ENCODE measurements at regions not wholly inside any gene's neighbourhood (a gene's known extent, or its start where the extent isn't known, plus 50 kb on each side); places are given as distances from the start of the nearest gene placed in this dataset.
A peak's percentile ranks its signal among the peaks of the same experiment; 100 is the strongest.

- DNase-seq, result no peak
Measured at GRCh38 chr6:103264020-103264419, 1595.7 kb downstream of the HACE1 start.

GRCh38 chr6:103255132-103255531 lies 1604.6 kb downstream of the HACE1 start:
- no peak for DNase-seq

- DNase-seq, result no peak
Measured at GRCh38 chr6:103236923-103237322, 1622.8 kb downstream of the HACE1 start.

DNA sequence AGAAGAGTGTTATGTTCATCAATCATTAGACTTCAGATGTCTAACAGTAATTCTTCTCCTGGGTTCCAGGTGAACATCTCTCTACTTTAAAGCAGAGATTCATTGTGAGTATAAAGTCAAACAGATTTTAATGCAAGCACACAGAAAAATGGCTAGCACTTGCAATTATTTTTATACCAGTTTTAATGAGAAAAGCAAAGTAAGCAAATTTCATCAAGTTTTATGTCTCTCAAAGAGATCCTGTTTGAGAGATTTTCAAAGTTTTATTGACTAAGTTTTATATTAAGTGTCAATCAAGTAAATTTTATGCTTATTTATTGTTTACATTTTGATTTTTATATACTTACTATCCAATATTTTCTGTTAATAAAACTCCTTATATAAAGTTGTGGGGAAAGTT lies 1628.5 kb downstream of the HACE1 start:
- no peak for DNase-seq

DNA sequence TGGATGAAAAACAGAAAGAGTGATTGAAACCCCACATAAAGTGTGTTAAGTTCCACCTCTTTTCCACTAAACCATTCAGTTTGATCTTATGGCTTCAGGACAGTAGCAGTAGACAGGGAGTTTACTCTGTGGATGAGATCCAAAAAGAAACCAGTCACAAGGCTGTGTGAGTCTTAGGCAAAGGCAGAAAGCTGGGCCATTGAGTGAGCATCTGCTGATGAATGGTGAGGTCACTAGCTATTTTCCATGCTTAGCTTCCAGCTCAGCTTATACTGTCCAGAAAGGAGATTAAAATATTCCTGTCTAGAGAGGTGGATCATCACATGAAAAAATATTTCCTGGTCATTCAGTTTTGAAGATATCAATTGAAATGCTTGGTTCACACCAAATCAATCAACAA lies 1643.9 kb downstream of the HACE1 start:
- DNase-seq, result no peak

DNA sequence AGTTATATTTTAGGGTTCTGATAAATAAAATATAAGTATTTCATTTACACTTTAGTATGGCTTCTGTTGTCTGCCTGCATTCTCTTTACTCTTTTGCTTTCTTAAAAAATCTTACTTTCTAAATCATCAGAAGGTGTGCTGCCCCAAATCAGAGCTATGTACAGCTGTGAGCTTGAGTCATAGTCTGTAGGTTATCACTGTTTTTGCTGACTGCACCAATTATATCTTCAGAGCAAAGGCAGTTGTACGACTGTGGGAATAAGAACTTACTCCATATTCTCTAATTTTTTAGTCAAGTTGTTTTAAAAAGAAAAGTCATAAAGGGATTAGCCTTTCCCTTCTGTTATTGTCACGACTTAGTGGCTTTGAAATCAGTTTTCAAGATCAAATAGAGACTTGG lies 1649.0 kb downstream of the HACE1 start:
- no peak for DNase-seq

DNA sequence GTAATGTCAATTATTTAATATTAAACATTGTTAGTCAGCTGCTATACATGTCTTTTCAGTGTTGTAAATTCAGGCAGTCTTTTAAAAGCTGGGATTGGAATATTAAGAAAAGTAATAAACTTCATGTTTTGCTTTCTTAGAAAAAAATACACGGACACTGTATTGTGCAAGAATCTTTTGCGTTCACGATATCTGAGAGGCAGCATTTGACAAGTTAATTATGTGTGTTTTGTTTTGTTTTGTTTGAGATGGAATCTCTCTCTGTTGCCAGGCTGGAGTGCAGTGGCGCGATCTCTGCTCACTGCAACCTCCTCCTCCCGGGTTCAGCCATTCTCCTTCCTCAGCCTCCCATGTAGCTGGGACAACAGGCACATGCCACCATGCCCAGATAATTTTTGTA lies 1661.3 kb downstream of the HACE1 start:
- DNase-seq, result no peak

DNA sequence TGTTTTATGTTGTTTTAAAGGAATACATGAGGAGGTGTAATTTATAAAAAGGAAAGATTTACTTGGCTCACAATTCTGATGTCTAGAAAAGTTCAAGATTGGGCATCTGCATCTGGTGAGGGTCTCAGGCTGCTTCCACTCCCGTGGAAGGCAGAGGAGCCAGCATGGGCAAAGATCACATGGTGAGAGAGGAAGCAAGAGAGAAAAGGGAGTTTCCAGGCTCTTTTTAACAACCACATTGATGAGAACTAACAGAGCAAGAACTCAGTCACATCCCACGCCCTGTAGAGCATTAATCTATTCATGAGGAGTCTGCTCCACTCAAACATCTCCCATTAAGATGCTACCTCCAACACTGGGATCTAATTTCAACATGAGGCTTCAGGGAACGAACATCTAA lies 1666.3 kb downstream of the HACE1 start:
- DNase-seq, result no peak

DNA sequence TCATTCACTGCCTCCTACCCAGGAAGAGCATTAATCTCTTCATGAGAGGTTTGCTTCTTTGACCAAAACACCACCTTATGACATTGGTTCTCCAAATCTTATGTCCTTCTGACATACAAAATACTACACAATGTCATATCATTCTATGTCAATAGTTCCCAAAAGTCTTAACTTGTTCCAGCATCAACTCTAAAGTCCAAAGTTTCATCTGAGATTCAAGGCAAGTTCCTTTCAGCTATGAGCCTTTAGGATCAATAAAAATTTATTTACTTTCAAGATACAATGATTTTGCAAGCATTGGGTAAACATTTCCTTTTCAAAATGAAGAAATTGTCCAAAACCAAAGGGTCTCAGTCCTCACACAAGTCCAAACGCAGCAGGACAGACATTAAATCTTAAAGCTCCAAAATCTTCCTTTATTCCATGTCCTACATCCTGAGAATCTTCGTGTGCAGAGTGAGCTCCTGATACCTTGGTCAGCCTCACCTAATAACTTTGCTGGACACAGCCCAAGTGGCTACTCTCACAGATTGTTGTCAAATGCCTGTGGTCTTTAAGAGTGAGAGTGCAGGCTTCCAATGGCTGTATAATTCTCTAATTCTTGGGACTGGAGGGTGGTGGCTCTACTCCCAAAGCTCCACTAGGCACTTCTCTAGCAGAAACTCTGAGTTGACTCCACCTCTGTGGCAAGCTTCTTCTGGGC lies 1668.2 kb downstream of the HACE1 start:
- DNase-seq, result no peak

DNA sequence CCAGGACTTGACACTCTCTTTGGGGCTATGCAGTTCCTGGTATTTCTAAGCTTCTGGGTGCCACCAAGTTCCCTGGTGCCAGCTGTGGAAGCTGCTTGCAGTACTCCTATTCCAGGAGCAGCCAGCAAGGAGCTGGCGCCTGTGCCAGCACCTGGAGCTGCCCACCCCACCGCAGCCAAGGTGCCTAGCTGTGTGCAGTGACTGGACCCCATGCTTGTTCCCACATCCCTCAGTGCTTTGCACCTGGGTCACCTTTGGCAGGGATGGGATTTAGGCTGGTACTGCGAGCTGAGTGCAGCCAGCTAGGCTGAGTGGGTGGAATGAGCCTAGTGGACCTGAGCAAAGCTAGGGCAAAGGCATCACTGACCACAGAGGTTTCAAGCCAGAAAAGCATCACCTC lies 1674.9 kb downstream of the HACE1 start:
- no peak for DNase-seq

- DNase-seq, result no peak
Measured at GRCh38 chr6:103183831-103184411, 1675.8 kb downstream of the HACE1 start.

DNA sequence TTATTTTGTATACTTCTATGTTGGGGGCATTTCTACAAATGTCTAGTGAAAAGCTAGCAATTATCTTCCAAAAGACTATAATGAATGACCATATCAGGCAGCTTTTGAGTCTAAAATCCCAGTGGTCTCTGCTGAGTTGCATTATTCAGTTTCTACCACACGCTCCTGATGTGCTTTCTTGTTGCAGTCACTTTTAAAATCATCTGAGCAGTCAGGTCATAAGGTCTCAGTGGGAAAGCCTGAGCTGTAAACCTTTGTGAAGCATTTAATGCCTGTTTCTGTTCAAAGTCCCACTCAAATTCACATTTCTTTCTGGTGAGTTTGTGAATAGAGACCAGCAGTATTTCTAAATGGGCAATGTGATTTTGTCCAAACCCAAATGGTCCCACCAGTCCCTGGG lies 1681.5 kb downstream of the HACE1 start:
- no peak for DNase-seq

DNA sequence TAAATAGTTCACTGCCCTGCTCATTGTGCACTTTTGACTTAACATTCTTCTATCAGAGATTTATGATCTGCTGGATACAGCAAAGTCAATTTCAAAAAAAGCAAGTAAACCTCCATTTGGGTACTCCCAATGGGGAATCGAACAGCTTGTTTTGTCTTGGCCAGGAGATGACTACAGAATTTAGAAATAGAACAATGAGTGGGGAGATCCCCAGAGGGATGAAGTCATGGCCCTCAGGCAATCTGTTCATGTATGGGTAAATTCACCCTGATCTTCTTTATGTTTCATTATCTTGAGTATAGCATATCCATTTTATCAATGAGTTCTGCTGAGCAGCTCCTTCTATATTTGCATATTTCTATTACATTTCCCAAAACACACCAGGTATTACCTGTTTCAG lies 1681.9 kb downstream of the HACE1 start:
- no peak for DNase-seq

GRCh38 chr6:103175056-103175455 lies 1684.7 kb downstream of the HACE1 start:
- DNase-seq, result no peak

DNA sequence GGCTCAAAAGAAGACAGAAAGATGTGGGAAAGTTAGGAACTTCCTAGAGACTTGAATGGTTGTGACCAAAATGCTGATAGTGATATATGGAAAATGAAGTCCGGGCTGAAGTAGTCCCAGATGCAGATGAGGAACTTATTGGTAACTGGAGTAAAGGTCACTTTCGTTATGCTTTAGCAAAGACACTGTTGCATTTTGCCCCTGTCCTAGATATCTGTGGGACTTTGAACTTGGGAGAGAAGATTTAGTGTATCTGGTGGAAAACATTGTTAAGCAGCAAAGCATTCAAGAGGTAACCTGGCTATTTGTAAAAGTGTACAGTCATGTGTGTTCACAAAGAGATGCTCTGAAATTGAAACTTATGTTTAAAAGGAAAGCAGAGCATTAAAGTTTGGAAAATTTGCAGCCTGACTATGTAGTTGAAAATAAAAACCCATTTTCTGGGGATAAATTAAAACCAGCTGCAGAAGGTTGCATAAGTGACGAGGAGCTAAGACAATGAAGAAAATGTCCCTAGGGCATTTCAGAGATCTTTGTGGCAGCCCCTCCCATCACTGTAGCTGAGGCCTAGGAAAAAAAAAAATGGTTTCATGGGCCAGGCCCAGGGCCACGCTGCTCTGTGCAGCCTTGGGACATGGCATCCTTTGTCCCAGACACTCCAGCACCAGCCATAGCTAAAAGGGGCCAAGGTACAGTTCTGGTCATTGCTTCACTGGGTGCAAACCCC lies 1692.2 kb downstream of the HACE1 start:
- DNase-seq, result no peak

DNA sequence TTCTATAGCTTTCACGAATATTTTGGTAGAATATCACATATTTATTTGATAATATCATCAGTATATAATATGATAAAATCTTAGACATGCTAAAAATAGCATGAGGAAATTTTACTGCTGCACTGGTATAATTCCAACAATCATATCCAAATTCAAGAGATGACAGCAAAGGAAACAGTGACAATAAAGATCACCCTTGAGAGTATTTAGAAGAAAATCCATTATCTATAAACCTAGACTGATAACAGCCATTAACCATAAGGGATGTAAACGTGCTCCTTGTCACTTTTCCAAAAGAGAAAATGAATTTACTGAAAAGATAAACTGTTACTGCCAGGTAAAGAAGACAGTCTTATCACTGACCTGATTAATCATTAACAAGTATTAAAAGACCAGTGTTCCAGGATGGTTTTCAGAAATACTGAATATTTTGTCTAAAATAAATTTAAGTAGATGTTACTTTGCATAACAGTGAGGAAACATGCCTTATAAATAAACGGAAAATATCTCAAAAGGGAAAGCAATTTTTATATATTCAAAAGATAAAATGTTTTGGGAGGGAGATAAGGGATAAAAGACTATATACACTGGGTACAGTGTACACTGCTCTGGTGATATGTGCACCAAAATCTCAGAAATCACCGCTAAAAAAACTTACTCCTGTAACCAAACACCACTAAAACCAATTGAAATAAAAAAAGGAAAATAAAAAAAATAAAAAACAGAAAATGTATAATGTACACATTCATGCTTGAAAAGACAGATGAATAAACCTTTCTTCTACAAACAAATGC lies 1704.7 kb downstream of the HACE1 start:
- no peak for DNase-seq

- DNase-seq, result no peak
Measured at GRCh38 chr6:103153016-103153415, 1706.7 kb downstream of the HACE1 start.

DNA sequence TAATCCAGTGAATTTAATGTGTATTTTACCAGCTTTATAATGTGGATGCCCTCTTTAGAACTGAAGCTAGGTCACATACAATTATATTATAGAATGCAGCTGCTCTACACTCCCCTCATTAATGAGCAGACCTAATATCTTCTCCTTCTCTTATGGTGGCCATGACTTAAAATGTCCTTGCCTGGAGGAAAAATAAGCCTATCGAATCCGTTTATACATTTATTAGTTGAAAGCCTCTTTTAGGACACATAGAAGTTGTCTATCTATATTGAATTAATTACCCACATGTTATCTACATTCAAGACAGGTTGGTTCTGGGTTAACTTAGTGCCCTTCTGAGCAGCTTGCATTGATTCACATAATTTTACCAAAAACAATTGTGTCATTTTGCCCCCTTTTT lies 1716.8 kb downstream of the HACE1 start:
- no peak for DNase-seq

DNA sequence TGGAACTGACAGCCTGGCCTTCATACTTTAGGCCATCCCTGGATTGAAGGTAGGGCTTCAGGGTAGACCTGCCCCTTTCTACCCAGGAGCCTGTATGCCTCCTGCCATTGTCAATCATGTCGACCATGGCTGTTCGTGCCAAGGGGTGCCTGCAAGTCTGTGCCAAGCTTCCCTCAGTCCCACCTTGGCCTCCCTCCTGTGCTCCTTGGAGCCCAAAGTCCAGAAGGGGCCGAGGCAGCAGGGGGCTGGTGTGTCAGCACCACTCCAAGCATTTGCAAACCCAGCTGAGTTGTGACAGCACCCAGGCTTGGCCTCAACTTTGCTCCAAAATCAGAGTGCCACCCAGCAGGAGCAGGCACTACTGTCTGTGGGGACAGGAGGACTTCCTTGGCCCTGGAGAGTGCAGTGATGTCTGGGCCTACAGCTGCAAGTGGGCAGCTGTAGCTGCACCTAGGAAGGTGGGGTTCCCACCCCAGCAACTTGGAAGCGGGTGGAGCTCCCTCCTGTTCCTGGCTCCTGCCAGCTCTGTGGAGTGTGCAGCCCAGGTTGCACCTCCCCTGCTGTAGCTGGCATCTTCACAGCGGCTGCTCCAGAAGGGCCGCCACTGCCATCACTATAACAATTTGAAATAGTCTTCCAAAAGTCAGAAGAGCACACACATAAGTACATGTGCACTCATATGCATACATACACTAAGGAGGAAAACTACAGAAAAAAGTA lies 1719.3 kb downstream of the HACE1 start:
- no peak for DNase-seq

DNA sequence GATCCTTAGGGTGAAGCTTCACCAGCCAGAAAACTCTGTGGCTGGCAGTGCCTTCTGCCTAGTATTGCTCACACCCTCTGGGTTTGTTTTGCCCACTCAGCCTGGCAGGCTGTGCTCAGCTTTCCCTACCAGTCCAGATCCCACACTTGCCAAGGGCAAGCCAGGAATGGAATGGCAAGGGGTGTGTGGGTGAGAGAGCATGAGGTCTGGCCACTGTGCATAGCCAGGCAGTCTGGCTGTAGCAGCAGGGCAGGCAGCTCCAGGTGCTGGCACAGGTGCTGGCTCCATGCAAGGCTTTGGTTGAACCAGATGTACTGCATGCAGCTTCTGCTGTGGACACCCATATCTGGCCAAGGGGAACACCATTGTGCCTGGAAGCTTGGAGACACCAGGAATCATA lies 1720.3 kb downstream of the HACE1 start:
- DNase-seq, result no peak

DNA sequence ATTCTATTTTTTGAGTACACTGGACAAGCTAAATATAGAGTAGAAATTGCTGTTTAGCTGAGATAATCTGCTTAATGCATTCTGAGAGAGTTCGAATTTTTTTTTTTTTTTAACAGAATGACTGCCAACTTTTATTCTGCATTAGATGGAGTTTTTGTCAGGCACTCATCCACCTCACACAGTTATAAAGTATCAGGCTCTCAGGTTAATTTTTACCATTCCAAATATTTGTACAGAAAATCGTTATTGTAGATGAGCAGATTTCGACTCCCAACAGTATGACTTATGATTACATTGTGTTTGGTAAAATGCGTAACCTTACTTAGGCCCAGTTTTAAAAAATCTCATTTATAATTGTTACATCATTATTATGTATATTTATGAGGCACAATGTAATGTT lies 1731.0 kb downstream of the GRIK2 start:
- no peak for DNase-seq

DNA sequence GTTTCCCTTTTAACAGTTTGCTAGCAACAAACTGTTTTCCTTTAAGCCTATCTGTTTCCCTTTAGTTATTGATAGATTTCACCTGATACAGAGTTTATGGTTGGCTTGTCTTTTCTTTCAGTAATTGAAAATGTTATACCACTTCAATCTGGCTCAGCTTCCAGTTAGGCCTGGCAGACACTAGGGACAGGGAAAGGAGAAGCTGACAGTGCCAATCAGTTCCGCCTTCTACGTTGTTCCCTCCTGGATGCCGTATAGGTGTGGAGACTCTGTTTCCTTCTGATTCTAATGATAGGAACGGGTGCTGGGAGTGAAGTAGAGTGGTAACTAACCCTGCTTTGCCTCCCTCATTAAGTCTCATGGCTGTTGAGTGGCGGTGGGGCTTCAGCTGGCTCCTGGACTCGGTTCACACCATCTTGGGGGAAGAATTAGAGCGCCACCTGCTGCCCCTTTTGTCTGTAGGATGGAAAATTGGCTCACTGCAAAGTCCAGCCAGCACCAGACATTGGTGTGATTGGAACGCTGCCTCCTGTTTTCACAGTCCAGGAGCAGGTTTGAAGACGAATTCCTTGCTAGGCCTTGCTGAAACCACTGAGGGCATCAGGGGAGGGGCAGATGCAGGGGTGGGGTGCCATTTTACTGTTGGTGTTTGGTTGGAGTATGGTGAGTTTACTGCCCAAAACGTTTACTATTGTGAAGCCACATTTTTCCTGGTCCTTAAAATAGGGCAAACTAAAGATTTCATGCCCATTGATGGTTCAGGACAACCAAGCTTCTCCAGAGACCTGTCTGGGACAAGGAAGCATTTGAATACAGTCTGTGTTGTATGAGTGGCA lies 1729.5 kb downstream of the GRIK2 start:
- DNase-seq, result peak; percentile 50

All from RPMI8226 (cell line).